Left lung (tissue), 4 donors: ENCODE measurements at regions not wholly inside any gene's neighbourhood (a gene's known extent, or its start where the extent isn't known, plus 50 kb on each side); places are given as distances from the start of the nearest gene placed in this dataset.
A peak's percentile ranks its signal among the peaks of the same experiment; 100 is the strongest.

ENCODE experiments used
- ATAC-seq: fragments of 200-7000 bp; cut with Tn5 transposase; one replicate; pipeline ENCODE4 v1.9.1; 2020; ENCODE audit warnings: moderate library complexity
- DNase-seq, 4 donors: peaks; one replicate each; pipeline ENCODE4 v3.0.0-alpha.2; 2013 to 2020
- H3K27ac ChIP-seq, 2 donors: fragments of 200-600 bp; sonication (generic) in 1 of 2; one replicate each; pipeline versions ENCODE4 v1.5.0 to v1.8.0; 2020 to 2021
- H3K27me3 ChIP-seq, 2 donors: fragments of 200-600 bp; sonication (generic) in 1 of 2; one replicate each; pipeline versions ENCODE4 v1.5.0 to v1.8.0; 2020 to 2021
- H3K36me3 ChIP-seq, 2 donors: fragments of 200-600 bp; sonication (generic) in 1 of 2; one replicate each; pipeline versions ENCODE4 v1.5.0 to v1.8.0; 2020 to 2021
- H3K4me1 ChIP-seq, 2 donors: fragments of 200-600 bp; one replicate each; pipeline ENCODE4 v1.8.0; 2021
- H3K4me3 ChIP-seq, 2 donors: fragments of 200-600 bp; sonication (generic) in 1 of 2; one replicate each; pipeline versions ENCODE4 v1.5.0 to v1.8.0; 2020 to 2021; ENCODE audit warnings: mild to moderate bottlenecking in 1 of 2
- H3K9me3 ChIP-seq, 2 donors: fragments of 200-600 bp; sonication (generic) in 1 of 2; one replicate each; pipeline versions ENCODE4 v1.5.0 to v1.8.0; 2020 to 2021
- intact Hi-C, 2 donors: fragments of 100-400 bp; cut with DNase I; formaldehyde crosslinking; loops; one replicate each; pipeline versions ENCODE4 v1.11.2 to v1.14.2; 2022
- TF ChIP-seq, protein P1 (sequence below), 2 donors: fragments of 200-600 bp; sonication (generic) in 1 of 2; IDR thresholded peaks; one replicate each; pipeline versions ENCODE4 v1.5.0 to v1.8.0; 2021; ENCODE audit warnings: antibody characterized with exemption in 2 of 2
- donor health status: DM: no; HTN: yes; CAD: no.
- donor health status: DM: no; HTN: no; CAD: no.

DNA sequence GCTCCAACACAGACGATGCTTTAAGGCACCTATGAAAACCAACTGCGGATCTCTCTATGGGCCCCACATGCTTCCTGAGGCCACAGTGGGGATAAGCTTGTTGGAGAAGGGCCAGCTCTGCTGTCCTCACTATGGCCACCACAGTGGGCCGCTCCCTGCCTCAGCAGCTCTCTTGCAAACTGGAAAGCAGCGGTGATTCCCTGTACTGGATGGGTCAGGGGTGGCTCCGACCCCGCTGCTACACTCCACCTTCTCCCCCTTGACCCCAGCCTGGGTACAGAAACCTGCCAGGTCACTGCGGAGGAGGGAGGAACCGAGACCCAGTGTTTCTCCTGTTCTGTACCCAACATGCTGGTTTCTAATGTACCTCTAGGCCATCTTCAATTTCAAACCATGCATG is 403.9 kb downstream of the CTTN start:
- Histone ChIP-seq H3K27ac (no peak overlapping the region), H3K27me3 (peaks cover 0 to 13% of the 10 kb centered on the region in 2 donors), H3K36me3 (peaks cover 0 to 6% of the 10 kb centered on the region in 2 donors), H3K4me1 (no peaks in the 10 kb centered on the region), H3K4me3 (no peak overlapping the region), H3K9me3 (no peaks in the 10 kb centered on the region)
- intact Hi-C loops: no loop called here
- TF ChIP-seq, protein P1, sequence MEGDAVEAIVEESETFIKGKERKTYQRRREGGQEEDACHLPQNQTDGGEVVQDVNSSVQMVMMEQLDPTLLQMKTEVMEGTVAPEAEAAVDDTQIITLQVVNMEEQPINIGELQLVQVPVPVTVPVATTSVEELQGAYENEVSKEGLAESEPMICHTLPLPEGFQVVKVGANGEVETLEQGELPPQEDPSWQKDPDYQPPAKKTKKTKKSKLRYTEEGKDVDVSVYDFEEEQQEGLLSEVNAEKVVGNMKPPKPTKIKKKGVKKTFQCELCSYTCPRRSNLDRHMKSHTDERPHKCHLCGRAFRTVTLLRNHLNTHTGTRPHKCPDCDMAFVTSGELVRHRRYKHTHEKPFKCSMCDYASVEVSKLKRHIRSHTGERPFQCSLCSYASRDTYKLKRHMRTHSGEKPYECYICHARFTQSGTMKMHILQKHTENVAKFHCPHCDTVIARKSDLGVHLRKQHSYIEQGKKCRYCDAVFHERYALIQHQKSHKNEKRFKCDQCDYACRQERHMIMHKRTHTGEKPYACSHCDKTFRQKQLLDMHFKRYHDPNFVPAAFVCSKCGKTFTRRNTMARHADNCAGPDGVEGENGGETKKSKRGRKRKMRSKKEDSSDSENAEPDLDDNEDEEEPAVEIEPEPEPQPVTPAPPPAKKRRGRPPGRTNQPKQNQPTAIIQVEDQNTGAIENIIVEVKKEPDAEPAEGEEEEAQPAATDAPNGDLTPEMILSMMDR (IDR thresholded peaks at IDR 0.05): no peak
- ATAC-seq: no peak
- no peak for DNase-seq

DNA sequence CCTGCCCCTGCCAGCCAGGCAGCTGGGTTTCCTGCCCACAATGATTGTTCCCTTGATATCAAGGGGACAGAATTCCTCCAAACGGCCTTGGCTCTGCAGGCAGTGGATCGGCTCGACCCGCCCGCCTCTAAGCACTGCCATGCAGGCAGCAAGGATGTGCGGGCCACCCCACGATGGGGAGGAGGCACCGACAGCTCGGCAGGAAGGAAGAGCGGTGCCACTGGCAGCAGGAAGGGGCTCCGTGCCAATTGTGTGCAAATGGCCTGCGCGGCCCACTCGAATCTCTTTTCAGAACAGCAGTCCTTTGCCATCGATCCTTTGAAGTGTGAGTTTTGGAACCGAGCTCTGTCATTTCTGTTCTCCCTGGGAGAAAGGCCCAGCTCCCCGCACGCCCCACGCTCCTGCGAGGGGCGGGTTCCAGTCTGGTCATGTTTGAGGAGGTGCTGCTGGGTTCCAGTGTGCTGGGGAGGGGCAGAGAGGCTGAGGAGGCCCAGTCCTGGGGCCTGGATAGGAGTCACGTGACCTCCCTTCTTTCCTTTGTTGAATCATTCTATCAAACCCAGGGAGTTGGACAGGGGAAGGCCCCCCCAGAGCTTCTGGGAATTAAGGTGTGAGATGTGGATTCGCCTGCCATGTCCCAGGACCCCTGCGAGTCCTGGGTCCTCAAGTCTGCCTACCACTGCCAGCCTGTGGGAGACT is 406.0 kb downstream of the CTTN start:
- Histone ChIP-seq H3K4me1 (no peaks in the 10 kb centered on the region), H3K4me3 (no peak overlapping the region), H3K9me3 (no peaks in the 10 kb centered on the region), H3K27ac (no peak overlapping the region), H3K36me3 (no peaks in the 10 kb centered on the region), H3K27me3 (peaks cover 0 to 13% of the 10 kb centered on the region in 2 donors)
- intact Hi-C loops: no loop called here
- DNase-seq (no peak), ATAC-seq (no peak)
- TF ChIP-seq, protein P1 (IDR thresholded peaks at IDR 0.05): no peak

DNA sequence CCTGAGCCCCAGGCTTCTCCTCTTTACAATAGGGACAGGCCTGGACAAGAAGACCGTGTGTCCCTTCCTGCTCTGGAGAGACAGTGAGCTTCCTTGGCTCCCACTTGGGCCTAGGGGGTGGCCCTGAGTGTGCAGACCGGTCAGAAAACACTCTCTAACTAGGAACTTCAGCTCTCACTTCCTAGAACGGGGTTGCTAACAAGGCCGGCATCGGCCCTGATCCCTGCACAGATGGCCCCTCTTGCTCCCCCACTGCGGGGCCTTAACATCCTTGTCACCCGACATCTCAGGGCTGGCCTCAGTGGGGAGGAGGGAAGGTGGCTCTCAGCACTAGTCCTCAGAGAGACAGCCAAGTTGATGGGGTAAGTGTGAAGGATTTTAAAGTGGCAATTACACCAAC is 406.9 kb downstream of the CTTN start:
- Histone ChIP-seq H3K36me3 (no peaks in the 10 kb centered on the region), H3K9me3 (no peaks in the 10 kb centered on the region), H3K4me1 (no peaks in the 10 kb centered on the region), H3K27me3 (peaks cover 0 to 13% of the 10 kb centered on the region in 2 donors), H3K27ac (no peak overlapping the region), H3K4me3 (no peak overlapping the region)
- ATAC-seq: no peak
- TF ChIP-seq, protein P1 (IDR thresholded peaks at IDR 0.05): no peak
- intact Hi-C loops: no loop called here
- DNase-seq: peak in 1 of 4 donors; percentile 62

DNA sequence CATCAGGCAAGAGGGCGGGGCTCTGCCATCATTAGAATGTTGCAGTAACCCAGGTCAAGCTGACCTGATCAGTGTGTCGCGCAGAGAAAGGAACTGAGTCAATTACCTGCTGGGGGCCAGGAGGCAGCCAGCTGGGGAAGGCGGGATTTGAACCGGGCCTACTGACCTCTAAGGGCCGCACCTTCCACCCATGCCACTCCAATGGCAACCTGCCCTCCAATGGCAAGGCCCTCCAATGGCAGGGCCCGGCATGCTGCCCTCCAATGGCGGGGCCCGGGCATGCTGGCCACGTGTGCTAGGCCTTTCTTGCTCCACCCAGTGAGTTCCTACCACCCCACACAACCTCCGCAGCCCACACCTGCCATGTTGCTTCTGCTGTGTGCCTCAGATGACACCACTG is 407.6 kb downstream of the CTTN start:
- peaks cover 0 to 13% of the 10 kb centered on the region in 2 donors for H3K27me3 ChIP-seq
- TF ChIP-seq, protein P1 (IDR thresholded peaks at IDR 0.05): no peak
- no peak for ATAC-seq
- H3K9me3 ChIP-seq: no peaks in the 10 kb centered on the region
- H3K4me3 ChIP-seq: no peak overlapping the region
- no peak overlapping the region for H3K27ac ChIP-seq
- intact Hi-C loops: no loop called here
- H3K4me1 ChIP-seq: no peaks in the 10 kb centered on the region
- H3K36me3 ChIP-seq: no peaks in the 10 kb centered on the region
- peak in 1 of 4 donors; percentile 60 for DNase-seq

DNA sequence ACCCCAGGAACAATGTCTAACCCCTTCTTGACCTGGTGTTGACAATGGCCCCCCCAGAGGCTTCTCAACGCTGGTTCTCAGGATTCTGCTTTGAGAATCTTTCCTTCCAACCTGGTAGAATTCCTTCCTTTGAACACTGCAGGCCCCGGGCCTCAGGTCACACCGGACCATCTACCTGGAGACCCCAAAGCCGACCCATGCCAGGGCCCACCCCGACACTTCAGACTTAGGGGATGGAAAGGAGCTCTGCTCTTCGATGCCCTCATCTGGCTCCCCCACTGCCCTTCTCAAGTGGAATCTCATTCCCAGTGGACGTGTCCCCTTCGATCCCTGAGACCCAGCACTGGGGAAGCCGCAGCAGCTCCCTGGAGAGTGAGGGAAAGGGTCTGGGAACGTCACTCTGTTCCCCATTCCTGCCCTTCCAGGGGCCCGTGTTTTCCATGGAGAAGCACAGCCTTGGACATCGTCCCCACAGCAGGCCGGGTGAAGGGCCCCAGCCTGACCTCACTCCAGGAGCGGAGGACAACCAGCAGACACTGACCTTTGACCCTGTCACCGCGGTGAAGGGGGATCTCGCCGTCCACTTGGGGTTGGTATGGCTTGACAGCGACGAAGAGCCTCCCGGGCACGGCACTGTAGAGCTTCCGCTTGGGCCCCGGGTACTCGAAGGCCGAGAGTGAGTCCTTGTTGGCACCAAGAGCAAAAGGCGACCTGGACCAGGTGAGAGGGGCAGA is 408.3 kb downstream of the CTTN start:
- H3K27ac ChIP-seq: no peak overlapping the region
- no peaks in the 10 kb centered on the region for H3K9me3 ChIP-seq
- H3K4me1 ChIP-seq: no peaks in the 10 kb centered on the region
- TF ChIP-seq, protein P1 (IDR thresholded peaks at IDR 0.05): no peak
- intact Hi-C loops: no loop called here
- ATAC-seq (no peak), DNase-seq (peak in 1 of 4 donors; percentile 55)
- no peak overlapping the region for H3K4me3 ChIP-seq
- H3K36me3 ChIP-seq: no peaks in the 10 kb centered on the region
- H3K27me3 ChIP-seq: peaks cover 0 to 13% of the 10 kb centered on the region in 2 donors
